ENCODE measurements at regions not wholly inside any gene's neighbourhood (a gene's known extent, or its start where the extent isn't known, plus 50 kb on each side); places are given as distances from the start of the nearest gene placed in this dataset.
"Not testable (repeated sequence)": the region's sequence is repeated elsewhere in the genome, so short reads cannot be mapped to it uniquely, and the experiment has no call there.

- no peak for DNase-seq
- Histone ChIP-seq H3K9me3 (no peaks in the 10 kb centered on the region), H3K27me3 (no peaks in the 10 kb centered on the region), H3K27ac (no peak overlapping the region), H3K36me3 (no peaks in the 10 kb centered on the region), H3K4me1 (no peaks in the 10 kb centered on the region), H3K4me3 (no peak overlapping the region)
- WGBS, 2 donors = 50 to 92% methylated on average over 1 of the region's 1 CpG
- TF ChIP-seq POLR2A (IDR thresholded peaks at IDR 0.05) (no peak), POLR2AphosphoS5 (IDR thresholded peaks at IDR 0.05) (no peak), EP300 (IDR thresholded peaks at IDR 0.05) (no peak), CTCF (IDR thresholded peaks at IDR 0.05) (no peak)
- ATAC-seq (ENCODE audit: low FRiP score in 2 of 2) = no peak
These were observed 61.7 kb upstream of the PTHLH start for GRCh38 chr12:28034271-28034670.

- Histone ChIP-seq H3K4me1 (no peaks in the 10 kb centered on the region), H3K27me3 (no peaks in the 10 kb centered on the region), H3K27ac (no peak overlapping the region), H3K4me3 (no peak overlapping the region), H3K36me3 (no peaks in the 10 kb centered on the region), H3K9me3 (no peaks in the 10 kb centered on the region)
- no peak for TF ChIP-seq EP300 (IDR thresholded peaks at IDR 0.05)
- TF ChIP-seq CTCF (IDR thresholded peaks at IDR 0.05) = no peak
- TF ChIP-seq POLR2AphosphoS5 (IDR thresholded peaks at IDR 0.05) = no peak
- TF ChIP-seq POLR2A (IDR thresholded peaks at IDR 0.05) = no peak
- ATAC-seq (ENCODE audit: low FRiP score in 2 of 2) (no peak), DNase-seq (no peak)
- WGBS, 2 donors = 26 to 45% methylated on average over 1 of the region's 1 CpG
These were observed 63.0 kb upstream of the PTHLH start for GRCh38 chr12:28035500-28035899.

GRCh38 chr12:28036940-28037339 lies 64.4 kb upstream of the PTHLH start:
- H3K36me3 ChIP-seq = no peaks in the 10 kb centered on the region
- no peaks in the 10 kb centered on the region for H3K27me3 ChIP-seq
- TF ChIP-seq CTCF (IDR thresholded peaks at IDR 0.05) (no peak), POLR2AphosphoS5 (IDR thresholded peaks at IDR 0.05) (no peak), EP300 (IDR thresholded peaks at IDR 0.05) (no peak), POLR2A (IDR thresholded peaks at IDR 0.05) (no peak)
- 92 to 98% methylated on average over 3 of the region's 3 CpGs for WGBS, 2 donors
- H3K27ac ChIP-seq = no peak overlapping the region
- no peak overlapping the region for H3K4me3 ChIP-seq
- ATAC-seq (ENCODE audit: low FRiP score in 2 of 2) (no peak), DNase-seq (no peak)
- H3K9me3 ChIP-seq = no peaks in the 10 kb centered on the region
- H3K4me1 ChIP-seq = no peaks in the 10 kb centered on the region

GRCh38 chr12:28040246-28040645 lies 67.7 kb upstream of the PTHLH start:
- Histone ChIP-seq H3K36me3 (no peaks in the 10 kb centered on the region), H3K4me3 (no peak overlapping the region), H3K27ac (no peak overlapping the region), H3K27me3 (no peaks in the 10 kb centered on the region), H3K4me1 (no peaks in the 10 kb centered on the region), H3K9me3 (no peaks in the 10 kb centered on the region)
- no peak for ATAC-seq (ENCODE audit: low FRiP score in 2 of 2)
- WGBS, 2 donors = 72 to 90% methylated on average over 2 of the region's 2 CpGs
- TF ChIP-seq EP300 (IDR thresholded peaks at IDR 0.05) = no peak
- no peak for DNase-seq

GRCh38 chr12:28046600-28046999 lies 74.1 kb upstream of the PTHLH start:
- ATAC-seq (ENCODE audit: low FRiP score in 2 of 2); H3K27me3 ChIP-seq; H3K9me3 ChIP-seq; H3K4me3 ChIP-seq; DNase-seq; H3K4me1 ChIP-seq; H3K36me3 ChIP-seq; H3K27ac ChIP-seq: not testable (repeated sequence)
- 75 to 98% methylated on average over 3 of the region's 3 CpGs for WGBS, 2 donors

GRCh38 chr12:28050606-28051005 lies 78.1 kb upstream of the PTHLH start:
- 70 to 73% methylated on average over 2 of the region's 2 CpGs for WGBS, 2 donors
- no peak for DNase-seq
- H3K27me3 ChIP-seq = no peaks in the 10 kb centered on the region
- no peaks in the 10 kb centered on the region for H3K4me1 ChIP-seq
- H3K9me3 ChIP-seq = peaks cover 0 to 7% (median 0%) of the 10 kb centered on the region in 4 donors
- TF ChIP-seq CTCF (IDR thresholded peaks at IDR 0.05) = no peak
- no peak for TF ChIP-seq EP300 (IDR thresholded peaks at IDR 0.05)
- no peak for TF ChIP-seq POLR2AphosphoS5 (IDR thresholded peaks at IDR 0.05)
- TF ChIP-seq POLR2A (IDR thresholded peaks at IDR 0.05) = no peak
- no peak overlapping the region for H3K27ac ChIP-seq
- H3K4me3 ChIP-seq = no peak overlapping the region
- no peak for ATAC-seq (ENCODE audit: low FRiP score in 2 of 2)
- H3K36me3 ChIP-seq = no peaks in the 10 kb centered on the region

Measured in upper lobe of left lung (tissue), 6 donors.